LNCaP clone FGC (cell line): ENCODE measurements at regions not wholly inside any gene's neighbourhood (a gene's known extent, or its start where the extent isn't known, plus 50 kb on each side); places are given as distances from the start of the nearest gene placed in this dataset.

Experiments
- DNase-seq: peaks from one replicate; pipeline ENCODE4 v3.0.0-alpha.2; 2011; ENCODE audit warnings: low read depth
- H3K4me3 ChIP-seq: 2 replicates; pipeline ENCODE4 v1.5.1; 2011; ENCODE audit warnings: mild to moderate bottlenecking, low read depth, low read length, control low read depth
- TF ChIP-seq, protein P1 (sequence below): IDR thresholded peaks from 2 replicates; pipeline ENCODE4 v1.5.1; 2012; ENCODE audit warnings: mild to moderate bottlenecking; ENCODE audit not compliant: control insufficient read depth, insufficient read depth; ENCODE audit errors: extremely low read depth

DNA sequence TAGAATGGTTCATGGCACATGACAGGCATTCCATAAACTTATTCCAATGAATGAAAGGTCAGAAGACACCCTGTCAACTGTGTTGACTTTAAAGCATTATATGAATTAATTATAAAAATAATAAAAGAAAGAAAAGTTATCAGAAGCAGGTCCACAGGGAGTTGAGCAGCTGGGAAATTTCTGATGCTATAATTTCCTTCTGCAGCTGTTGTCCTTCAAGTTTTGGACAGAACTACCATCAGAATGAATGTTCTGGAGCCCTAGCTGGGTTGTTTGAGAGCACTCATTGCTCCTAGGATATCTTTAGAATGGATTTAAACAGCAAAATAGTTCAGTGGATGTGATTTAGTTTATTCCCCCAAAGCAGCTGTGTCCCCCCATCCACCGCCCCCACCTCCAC lies 232.4 kb upstream of the PROK2 start:
- no peak overlapping the region for H3K4me3 ChIP-seq
- TF ChIP-seq, protein P1, sequence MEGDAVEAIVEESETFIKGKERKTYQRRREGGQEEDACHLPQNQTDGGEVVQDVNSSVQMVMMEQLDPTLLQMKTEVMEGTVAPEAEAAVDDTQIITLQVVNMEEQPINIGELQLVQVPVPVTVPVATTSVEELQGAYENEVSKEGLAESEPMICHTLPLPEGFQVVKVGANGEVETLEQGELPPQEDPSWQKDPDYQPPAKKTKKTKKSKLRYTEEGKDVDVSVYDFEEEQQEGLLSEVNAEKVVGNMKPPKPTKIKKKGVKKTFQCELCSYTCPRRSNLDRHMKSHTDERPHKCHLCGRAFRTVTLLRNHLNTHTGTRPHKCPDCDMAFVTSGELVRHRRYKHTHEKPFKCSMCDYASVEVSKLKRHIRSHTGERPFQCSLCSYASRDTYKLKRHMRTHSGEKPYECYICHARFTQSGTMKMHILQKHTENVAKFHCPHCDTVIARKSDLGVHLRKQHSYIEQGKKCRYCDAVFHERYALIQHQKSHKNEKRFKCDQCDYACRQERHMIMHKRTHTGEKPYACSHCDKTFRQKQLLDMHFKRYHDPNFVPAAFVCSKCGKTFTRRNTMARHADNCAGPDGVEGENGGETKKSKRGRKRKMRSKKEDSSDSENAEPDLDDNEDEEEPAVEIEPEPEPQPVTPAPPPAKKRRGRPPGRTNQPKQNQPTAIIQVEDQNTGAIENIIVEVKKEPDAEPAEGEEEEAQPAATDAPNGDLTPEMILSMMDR: no peak
- DNase-seq: no peak

- H3K4me3 ChIP-seq: no peak overlapping the region
- TF ChIP-seq, protein P1: no peak
- no peak for DNase-seq
Measured at GRCh38 chr3:72015463-72015862, 230.5 kb upstream of the PROK2 start.

DNA sequence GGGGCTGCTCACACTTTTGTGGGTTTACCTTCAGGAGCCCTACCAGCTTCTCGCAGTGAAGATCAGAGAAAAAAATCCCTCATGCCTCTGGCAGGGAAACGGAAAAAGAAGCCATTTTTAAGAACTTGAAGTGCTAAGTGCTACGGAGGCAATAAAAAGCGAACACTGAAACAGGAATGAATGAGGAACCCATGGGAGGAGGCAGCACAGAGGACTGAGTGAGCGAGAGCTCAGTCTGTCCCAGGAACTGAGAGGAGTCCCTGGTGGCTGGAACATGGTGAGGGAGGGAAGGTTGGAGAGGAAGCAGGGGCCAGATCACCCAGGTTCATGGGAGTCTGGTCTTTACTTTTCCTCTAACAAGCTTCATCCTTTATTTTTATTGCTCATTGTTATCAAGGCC lies 228.1 kb upstream of the PROK2 start:
- no peak for DNase-seq
- TF ChIP-seq, protein P1: no peak
- H3K4me3 ChIP-seq: no peak overlapping the region

GRCh38 chr3:72012363-72012762 lies 227.4 kb upstream of the PROK2 start:
- no peak for DNase-seq
- TF ChIP-seq, protein P1: no peak
- no peak overlapping the region for H3K4me3 ChIP-seq

GRCh38 chr3:72011485-72011884 lies 226.5 kb upstream of the PROK2 start:
- TF ChIP-seq, protein P1: no peak
- DNase-seq: no peak

DNA sequence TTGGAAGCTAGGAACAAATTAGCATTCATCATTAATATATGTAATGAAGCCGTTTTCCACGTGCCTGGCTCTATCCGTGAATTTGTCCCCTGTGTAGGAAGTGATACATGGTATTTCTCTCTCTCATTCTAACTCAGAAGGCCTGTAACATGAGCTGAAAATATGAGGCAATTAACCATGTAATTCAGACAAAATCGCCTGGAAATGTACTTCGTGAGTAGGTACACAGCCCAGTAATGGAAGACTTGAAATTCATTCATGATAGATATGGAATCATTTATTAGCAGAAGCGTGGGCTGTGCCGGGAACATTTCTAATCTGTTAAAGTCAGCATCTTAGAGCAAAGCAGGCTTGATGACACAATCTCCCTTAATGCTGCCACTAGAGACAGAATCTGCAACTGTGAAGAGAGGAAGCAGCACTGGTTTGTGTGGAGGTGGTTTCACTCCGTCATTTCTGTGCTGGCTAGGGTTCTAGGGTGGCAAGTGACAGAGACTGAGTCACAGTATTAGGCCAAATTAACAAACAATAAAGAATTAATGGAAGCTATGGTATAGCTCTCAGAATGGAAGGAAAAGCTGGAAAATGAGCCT lies 225.0 kb upstream of the PROK2 start:
- TF ChIP-seq, protein P1: no peak
- DNase-seq: no peak

More at GRCh38 chr3:72011485-72011884, 226.5 kb upstream of the PROK2 start:
- no peak overlapping the region for H3K4me3 ChIP-seq

DNA sequence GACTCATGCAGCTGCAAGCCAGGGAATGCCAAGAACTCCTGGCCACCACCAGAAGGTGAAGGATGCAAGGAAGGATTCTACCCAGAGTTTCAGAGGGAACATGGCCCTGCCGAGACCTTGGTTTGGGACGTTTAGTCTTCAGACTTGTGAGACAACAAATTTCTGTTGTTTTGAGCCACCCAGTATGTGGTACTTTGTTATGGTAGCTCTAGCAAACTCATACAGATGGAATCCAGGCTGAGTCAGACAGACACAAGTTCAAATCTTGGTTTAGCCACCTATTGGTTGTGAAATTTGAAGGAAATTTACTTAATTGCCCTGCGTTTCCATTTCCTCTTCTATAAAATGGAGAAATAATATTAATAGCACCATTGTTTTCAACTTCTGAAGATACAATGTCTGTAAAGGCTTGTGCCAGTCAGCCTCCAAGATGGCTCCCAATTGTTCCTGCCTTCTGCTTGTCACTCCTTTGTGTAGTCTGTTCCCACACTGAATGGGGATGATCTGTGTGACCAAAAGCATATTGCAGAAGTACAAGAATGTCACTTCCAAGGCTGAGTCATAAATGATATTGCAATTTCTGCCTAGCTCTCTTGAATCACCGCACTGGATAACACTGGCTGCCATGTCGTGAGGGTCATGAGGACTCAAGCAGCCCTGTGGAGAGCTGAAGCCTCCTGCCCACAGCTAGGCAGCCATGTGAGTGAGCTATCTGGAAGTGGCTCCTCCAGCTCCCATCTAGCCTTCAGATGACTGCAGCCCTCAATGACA lies 223.5 kb upstream of the PROK2 start:
- no peak for DNase-seq
- H3K4me3 ChIP-seq: no peak overlapping the region
- TF ChIP-seq, protein P1: no peak

More for the DNA sequence above, 225.0 kb upstream of the PROK2 start:
- H3K4me3 ChIP-seq: no peak overlapping the region
